ENCODE measurements at regions not wholly inside any gene's neighbourhood (a gene's known extent, or its start where the extent isn't known, plus 50 kb on each side); places are given as distances from the start of the nearest gene placed in this dataset.
"Not testable (repeated sequence)": the region's sequence is repeated elsewhere in the genome, so short reads cannot be mapped to it uniquely, and the experiment has no call there.

GRCh38 chr16:87012954-87013938 is 303.9 kb downstream of the C16orf95 start:
- no peak for DNase-seq

GRCh38 chr16:87014112-87014511 is 303.1 kb downstream of the C16orf95 start:
- no peak for DNase-seq

DNA sequence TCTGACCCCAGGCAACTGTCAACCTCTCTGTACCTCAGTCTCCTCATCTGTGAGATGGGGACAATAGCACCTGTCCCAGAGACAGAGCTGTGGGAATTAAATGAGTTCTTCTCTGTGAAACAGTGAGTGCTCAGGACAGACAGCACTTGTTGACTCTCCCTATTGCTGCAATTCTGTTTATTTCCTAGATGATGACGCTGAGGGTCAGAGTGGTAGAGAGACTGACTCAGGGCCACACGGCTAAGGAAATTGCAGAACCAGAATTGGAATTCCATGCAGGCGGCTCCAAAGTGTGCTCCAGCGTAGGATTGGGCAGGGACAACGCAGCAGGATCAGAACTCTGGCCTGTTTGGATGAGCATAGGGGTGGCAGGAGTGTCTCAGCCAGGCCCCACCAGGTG is 302.2 kb downstream of the C16orf95 start:
- no peak for DNase-seq

DNA sequence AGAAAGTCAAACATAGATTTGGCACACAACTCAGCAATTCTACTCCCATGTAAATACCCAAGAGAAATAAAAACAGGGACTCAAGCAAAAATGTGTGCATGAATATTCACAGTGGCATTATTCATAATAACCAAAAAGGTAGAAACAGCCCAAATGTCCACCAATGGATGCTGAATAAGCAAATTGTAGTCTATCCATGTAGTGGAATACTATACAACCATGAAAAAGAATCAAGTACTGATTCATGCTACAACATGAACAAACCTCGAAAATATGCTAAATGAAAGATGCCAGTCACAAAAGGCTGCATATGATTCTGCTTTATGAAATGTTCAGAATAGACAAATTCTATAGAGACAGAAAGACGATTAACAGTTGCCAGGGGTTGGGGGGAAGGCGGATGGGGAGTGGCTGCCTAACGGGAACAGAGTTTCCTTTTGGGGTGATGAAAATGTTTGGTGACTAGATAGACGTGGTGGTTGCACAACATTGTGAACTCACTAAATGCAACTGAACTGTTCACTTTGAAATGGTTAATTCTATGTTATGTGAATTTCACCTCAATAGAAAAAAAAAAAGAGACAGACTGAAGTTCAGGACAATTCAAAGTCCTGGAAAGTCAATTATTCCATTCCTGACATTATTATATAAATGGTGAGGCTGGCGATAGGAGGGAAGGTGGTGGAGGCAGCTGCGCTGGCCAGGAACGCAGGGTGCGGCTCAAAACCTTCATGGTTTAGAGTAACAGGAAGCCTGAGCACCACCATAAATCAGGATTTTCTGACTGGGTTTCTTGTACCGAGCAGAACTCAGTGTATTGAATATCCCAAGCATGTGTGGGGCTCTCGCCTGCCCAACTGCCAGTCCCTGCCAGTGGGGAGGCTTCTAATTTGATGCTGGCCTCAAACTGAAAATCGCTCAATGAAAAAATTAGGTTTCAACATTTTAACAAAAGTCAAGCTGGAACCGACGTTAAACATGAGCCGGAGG is 300.9 kb downstream of the C16orf95 start:
- no peak for DNase-seq

- no peak for DNase-seq
Measured at GRCh38 chr16:87017371-87018012, 299.7 kb downstream of the C16orf95 start.

- DNase-seq, result no peak
Measured at GRCh38 chr16:87025676-87026075, 291.5 kb downstream of the C16orf95 start.

GRCh38 chr16:87027056-87027616 is 290.1 kb downstream of the C16orf95 start:
- no peak for DNase-seq

DNA sequence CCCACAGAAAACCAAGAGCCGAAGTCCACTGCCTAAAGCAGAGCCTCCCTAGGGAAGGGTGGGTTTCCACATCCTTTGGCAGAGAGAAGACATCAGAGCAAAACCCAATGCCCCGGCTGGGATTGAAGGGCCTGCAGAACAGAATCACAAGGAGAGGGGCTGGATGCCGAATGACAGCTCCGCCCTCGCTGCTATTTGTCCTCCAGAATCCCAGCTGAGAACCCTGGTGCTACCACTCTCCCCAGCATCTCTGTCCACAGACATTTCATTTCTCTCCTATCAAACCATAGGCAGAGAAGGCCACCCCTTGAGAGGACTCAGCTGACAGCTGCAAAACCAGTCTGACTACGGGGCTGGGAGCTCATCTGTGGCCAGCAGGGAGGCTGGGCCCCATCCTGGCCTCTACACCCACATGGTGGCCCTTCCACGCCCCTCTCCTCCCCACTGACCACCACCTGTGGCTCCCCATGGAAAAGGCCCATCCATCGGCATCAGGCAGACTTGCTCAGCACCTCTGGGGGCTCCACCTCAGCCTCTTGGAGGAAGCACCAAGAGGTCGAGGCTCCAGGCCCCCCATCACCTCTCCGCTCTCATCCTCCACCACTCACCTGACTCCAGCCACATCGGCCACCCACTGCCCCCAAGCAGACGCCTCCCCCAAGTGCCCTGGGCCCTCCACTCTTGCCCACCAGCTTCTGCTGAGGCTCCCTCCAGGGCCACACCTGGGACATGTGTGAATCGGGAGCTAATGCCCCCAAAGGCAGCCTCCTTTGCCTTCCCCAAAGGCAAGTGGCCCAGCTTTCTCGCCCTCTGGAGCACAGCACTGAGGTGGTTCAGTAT is 288.5 kb downstream of the C16orf95 start:
- DNase-seq, result no peak

DNA sequence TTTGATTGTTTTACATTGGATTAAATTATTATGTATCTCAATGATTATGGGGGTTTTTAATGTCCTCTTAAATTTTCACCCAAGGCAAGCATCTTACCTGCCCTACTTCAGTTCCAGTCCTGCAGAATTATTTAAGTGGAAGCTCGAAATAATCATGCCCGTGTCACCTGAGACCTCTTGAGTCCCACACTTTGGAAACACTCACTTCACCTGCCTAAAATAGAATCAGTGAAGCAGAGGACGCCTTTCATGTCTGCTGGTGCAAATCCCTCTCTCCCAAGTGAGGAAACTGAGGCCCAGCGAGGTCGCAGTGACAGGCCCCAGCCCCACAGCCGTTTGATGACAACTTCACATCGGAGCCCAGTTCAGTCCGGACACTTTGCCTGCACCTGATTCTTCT is 284.6 kb downstream of the C16orf95 start:
- DNase-seq, result no peak

DNA sequence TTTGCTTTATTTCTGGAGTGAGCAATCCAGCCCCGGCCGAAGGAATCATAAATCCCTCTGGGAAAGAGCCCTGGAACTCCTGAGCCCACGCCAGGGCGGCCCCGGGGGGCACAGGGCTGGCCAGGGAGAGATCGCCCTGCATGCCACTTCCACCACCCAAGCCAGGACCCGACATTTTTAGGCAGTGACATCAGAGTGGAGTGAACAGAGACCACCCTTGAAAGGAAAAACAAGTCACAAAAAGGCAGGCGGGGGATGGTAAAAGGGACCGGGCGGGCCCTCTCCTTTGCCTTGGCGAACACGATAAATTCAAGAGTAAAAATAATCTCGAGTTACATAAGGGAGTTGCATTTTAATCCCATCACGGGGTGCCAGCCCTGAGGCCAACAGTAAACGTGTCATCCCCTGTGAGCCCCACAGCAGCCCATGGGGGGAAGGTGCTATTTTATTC is 284.1 kb downstream of the C16orf95 start:
- no peak for DNase-seq

- DNase-seq, result no peak
Measured at GRCh38 chr16:87033541-87034300, 283.5 kb downstream of the C16orf95 start.

DNA sequence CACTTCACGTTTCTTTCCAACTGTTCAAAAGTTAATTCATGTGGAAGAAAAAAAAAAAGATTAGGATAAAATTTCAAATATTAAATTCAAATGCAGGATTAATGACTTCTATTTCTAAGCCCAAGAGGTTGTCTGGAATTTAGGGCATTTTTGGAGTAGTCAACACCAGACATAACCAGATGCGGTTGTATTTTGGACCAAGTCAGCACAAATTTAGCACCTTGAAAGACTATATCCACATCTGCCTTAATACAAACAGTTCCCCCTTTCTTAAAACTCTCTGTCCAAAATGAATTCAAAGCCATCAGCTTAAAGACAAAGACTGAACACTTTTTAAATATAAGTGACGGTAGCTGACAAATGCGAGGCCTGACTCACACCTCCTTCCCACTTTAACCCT is 282.9 kb downstream of the C16orf95 start:
- DNase-seq, result no peak

DNA sequence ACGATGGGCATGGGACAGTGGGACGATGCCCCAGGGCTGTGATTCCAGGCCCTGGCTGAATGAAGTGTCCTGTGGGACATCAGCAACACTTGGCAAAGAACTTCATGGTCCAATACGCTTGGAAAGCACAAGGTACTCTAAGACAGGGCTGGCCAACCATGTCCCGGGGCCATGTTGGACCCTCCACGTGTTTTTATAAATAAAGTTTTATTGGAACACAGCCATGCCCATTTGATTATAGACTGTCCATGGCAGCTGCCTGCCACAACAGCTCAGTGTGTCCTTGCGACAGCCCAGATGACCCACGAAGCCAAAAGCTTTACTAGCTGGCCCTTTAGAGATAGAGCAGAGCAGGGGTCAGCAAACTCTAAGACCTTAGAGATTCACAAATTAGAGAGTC is 282.1 kb downstream of the C16orf95 start:
- DNase-seq, result no peak

DNA sequence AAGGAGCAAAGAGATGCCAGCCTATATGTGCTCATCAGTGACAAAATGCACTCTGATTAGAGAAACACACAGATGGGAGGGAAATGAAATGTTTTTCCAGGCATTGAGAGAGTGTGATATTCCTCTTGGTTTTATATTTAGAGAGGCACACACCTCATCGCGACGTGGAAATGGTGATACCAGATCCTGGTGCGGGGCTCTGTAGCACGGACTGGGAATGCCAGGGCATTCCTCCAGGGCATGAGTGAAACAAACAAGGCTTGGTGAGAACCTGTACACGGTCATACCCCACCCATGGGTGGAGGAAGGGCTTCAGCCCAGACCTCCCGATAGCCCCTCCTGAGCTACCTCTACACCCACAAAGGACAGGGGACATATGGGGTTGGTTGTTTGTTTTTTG is 280.2 kb downstream of the C16orf95 start:
- no peak for DNase-seq

DNA sequence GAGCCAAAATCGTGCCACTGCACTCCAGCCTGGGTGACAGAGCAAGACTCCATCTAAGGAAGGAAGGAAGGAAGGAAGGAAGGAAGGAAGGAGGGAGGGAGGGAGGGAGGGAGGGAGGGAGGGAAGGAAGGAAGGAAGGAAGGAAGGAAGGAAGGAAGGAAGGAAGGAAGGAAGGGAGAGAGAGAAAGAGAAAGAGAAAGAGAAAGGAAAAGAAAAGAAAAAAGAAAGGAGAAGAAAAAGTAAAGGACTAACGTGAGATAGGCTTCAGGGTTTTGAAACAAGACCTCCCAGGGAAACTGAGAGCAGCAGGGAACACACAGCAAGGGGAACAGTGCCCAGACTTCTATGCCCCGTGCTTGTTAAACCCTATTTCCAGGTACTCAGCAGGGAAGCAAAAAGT is 278.7 kb downstream of the C16orf95 start:
- DNase-seq, result not testable (repeated sequence)

- no peak for DNase-seq
Measured at GRCh38 chr16:87040169-87041117, 276.7 kb downstream of the C16orf95 start.

DNA sequence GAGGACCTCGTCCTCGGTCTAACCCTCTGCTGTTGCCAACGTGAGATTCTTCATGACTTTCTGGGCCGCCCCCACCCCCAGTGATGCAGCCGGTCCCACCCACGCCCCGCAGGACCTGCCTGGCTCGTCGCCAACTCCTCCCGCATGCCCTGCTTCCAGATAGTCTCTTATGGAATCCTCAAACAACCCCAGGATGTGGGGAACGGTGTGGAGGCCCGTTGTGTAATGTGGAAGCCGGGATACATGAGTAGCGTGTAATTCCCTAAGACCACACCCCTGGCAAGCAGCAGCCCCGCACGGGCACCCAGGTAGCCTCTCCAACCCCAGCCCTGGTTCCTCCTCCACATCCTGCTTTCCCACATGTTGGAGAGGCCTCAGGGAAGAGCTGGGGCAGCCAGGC is 275.9 kb downstream of the C16orf95 start:
- DNase-seq, result no peak

DNA sequence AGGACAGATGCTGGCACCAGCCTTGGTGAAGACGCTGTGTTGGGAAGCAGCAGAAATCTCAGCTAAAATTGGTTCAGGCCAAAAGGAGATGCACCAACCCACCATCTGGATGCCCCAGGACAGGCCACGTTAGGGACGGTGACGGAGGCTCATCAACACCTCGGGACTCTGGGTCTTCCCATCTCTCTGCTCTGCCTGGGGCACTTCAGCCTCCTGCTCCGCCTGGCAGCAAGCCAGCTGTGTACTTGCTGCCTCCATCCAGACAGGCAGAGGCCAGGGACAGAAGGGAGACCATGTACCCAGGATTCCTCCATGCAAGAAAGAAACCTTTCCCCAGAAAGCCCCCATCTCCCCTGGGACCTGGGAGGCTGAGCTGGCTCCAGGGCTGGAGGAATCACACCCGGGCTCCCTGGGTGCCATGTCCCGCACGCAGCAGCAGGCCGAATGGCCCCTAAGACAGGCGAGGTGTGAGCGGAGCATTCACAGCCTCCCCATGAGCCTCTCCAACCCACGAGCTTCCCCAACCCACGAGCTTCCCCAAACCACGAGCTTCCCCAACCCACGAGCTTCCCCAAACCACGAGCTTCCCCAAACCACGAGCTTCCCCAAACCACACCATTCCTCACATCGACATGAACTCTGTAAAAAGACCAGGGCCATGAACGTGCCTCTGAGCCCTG is 274.5 kb downstream of the C16orf95 start:
- DNase-seq, result no peak

Data from hematopoietic multipotent progenitor cell treated with erythropoietin and hydrocortisone succinate and interleukin-3 and kit ligand, for 8 days (in vitro differentiated cells).